ENCODE measurements at regions not wholly inside any gene's neighbourhood (a gene's known extent, or its start where the extent isn't known, plus 50 kb on each side); places are given as distances from the start of the nearest gene placed in this dataset.

DNA sequence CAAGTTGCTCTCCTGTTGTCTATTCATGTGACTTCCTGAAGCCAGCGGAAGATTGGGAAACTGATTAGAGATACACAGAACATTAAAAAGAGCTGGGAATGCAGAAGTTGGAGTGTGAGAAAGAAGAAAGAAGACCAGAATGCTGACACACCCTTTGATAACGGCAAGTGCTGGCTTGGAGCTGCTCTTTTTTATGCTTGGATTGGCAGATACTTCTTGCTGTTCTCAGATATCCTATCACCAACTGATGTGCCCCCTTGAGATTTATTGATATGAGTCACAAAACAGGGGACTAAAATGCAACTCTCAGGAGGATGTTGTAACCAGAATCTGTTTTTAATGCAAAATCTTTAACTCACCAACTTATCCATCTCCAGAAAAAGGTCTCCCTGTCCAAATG lies 56.0 kb upstream of the ASTN2 start:
- Histone ChIP-seq H3K27ac (no peak overlapping the region), H3K36me3 (no peaks in the 10 kb centered on the region), H3K9me3 (no peaks in the 10 kb centered on the region), H3K4me1 (no peaks in the 10 kb centered on the region), H3K4me3 (no peak overlapping the region), H3K27me3 (no peaks in the 10 kb centered on the region)
- TF ChIP-seq, protein P1, sequence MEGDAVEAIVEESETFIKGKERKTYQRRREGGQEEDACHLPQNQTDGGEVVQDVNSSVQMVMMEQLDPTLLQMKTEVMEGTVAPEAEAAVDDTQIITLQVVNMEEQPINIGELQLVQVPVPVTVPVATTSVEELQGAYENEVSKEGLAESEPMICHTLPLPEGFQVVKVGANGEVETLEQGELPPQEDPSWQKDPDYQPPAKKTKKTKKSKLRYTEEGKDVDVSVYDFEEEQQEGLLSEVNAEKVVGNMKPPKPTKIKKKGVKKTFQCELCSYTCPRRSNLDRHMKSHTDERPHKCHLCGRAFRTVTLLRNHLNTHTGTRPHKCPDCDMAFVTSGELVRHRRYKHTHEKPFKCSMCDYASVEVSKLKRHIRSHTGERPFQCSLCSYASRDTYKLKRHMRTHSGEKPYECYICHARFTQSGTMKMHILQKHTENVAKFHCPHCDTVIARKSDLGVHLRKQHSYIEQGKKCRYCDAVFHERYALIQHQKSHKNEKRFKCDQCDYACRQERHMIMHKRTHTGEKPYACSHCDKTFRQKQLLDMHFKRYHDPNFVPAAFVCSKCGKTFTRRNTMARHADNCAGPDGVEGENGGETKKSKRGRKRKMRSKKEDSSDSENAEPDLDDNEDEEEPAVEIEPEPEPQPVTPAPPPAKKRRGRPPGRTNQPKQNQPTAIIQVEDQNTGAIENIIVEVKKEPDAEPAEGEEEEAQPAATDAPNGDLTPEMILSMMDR (IDR thresholded peaks at IDR 0.05) = no peak
- TF ChIP-seq EP300 (IDR thresholded peaks at IDR 0.05) (no peak), POLR2A (IDR thresholded peaks at IDR 0.05) (no peak)
- DNase-seq (ENCODE audit: low spot score in 2 of 2) = no peak
- WGBS, 2 donors = 30 to 43% methylated on average over 2 of the region's 2 CpGs

DNA sequence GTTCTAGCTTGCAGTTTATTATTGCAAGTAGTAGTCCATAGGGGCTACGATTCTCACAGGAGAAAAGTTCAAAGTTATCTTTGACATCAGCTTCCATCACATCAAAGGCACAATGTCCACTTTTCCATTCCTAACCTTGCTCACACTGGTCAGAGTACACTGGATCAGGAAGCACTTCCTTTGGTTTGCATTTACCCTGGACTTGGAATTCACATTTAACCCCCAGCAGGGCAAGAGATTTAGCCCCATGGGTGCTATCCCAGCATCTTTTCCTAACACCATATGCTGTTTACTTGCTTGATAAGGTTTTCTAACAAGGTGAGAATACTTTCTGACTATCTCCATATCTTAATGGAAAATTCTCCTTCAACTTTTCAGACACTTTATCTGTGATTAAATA lies 55.6 kb upstream of the ASTN2 start:
- Histone ChIP-seq H3K27ac (no peak overlapping the region), H3K36me3 (no peaks in the 10 kb centered on the region), H3K4me3 (no peak overlapping the region), H3K27me3 (no peaks in the 10 kb centered on the region), H3K4me1 (no peaks in the 10 kb centered on the region), H3K9me3 (no peaks in the 10 kb centered on the region)
- DNase-seq (ENCODE audit: low spot score in 2 of 2) = no peak
- TF ChIP-seq EP300 (IDR thresholded peaks at IDR 0.05) (no peak), POLR2A (IDR thresholded peaks at IDR 0.05) (no peak)
- TF ChIP-seq, protein P1 (IDR thresholded peaks at IDR 0.05) = no peak
- 58 to 65% methylated on average over 1 of the region's 1 CpG for WGBS, 2 donors

DNA sequence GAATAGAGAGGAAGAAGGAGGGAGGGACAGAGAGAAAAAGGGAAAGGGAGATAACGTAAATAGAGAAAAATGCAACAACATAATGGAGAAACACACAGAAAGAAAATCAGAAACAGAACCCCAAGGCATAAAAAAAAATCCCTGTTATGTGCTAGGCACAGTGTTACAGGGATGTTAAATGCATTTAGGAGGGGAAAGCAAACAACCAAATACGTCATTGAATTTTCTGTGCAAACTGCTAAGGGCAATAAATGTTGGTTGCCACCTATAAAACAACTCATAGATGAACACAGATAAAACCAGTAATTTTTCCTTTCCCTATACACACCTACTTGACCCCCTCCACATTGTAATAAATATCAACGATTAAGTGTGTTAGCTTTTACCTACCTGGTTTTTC lies 51.3 kb upstream of the ASTN2 start:
- DNase-seq (ENCODE audit: low spot score in 2 of 2) = no peak
- H3K4me1 ChIP-seq = no peaks in the 10 kb centered on the region
- no peaks in the 10 kb centered on the region for H3K27me3 ChIP-seq
- no peak overlapping the region for H3K4me3 ChIP-seq
- H3K27ac ChIP-seq = no peak overlapping the region
- no peaks in the 10 kb centered on the region for H3K9me3 ChIP-seq
- no peaks in the 10 kb centered on the region for H3K36me3 ChIP-seq
- WGBS, 2 donors = 68% methylated on average over 3 of the region's 3 CpGs
- TF ChIP-seq POLR2A (IDR thresholded peaks at IDR 0.05) (no peak), EP300 (IDR thresholded peaks at IDR 0.05) (no peak)
- TF ChIP-seq, protein P1 (IDR thresholded peaks at IDR 0.05) = no peak

DNA sequence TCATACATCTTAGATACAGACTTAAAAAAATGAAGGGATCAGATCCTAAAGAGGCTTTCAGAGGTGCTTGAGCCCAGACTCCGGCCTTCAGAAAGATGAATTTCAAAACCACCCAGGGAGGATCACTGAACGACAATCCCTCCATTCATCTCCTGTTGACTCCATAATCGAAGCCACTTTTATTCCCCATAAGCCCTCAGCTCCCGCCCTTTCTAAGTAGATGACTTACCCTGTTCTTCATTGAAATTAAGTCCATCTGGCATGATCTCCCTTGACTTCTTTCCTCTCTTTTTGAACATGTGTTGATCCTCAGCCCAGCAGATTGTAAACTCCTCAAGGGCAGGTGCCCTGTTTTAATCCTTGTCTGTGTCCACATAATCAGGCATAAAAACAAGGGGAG lies 50.8 kb upstream of the ASTN2 start:
- TF ChIP-seq EP300 (IDR thresholded peaks at IDR 0.05) (no peak), POLR2A (IDR thresholded peaks at IDR 0.05) (no peak)
- no peaks in the 10 kb centered on the region for H3K4me1 ChIP-seq
- 37 to 48% methylated on average over 4 of the region's 4 CpGs for WGBS, 2 donors
- H3K36me3 ChIP-seq = no peaks in the 10 kb centered on the region
- H3K4me3 ChIP-seq = no peak overlapping the region
- no peaks in the 10 kb centered on the region for H3K27me3 ChIP-seq
- H3K9me3 ChIP-seq = no peaks in the 10 kb centered on the region
- no peak for DNase-seq (ENCODE audit: low spot score in 2 of 2)
- no peak overlapping the region for H3K27ac ChIP-seq

DNA sequence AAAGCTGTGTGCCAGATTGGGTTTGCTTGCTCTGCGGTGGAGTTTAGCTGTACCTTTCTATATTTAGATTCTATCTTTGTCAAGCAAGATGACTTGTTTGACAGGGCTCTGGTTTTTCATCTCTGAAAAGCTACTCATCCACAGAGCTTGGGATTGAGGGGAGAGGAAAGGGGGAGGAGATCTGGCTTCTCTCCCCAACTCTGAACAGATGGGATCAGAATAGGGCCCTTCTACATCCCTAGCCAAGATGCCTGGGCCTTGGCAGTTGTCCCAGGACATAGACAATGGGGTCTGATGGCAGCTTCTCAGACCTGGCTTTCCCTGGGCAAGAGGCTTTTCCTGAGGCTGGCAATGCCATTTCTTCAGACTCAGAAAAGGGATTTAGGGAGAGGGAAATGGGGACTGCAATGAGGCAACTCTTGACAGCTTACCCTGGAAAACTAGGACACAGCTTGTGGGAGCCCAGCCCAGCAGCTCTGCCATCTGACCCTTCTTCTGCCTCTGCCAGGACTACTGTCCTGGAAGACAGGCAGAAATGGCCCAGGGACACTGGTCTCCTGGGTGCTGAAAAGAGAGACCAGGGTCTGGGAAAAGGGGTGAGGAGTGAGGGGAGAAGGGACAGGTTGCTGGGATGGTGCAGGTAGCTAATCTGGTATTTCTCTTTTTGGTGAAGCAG lies 50.2 kb upstream of the ASTN2 start:
- Histone ChIP-seq H3K4me3 (no peak overlapping the region), H3K9me3 (no peaks in the 10 kb centered on the region), H3K27ac (no peak overlapping the region), H3K27me3 (no peaks in the 10 kb centered on the region), H3K36me3 (no peaks in the 10 kb centered on the region), H3K4me1 (no peaks in the 10 kb centered on the region)
- 14 to 55% methylated on average over 1 of the region's 1 CpG for WGBS, 2 donors
- TF ChIP-seq EP300 (IDR thresholded peaks at IDR 0.05) = no peak
- TF ChIP-seq, protein P1 (IDR thresholded peaks at IDR 0.05) = no peak
- no peak for TF ChIP-seq POLR2A (IDR thresholded peaks at IDR 0.05)
- no peak for DNase-seq (ENCODE audit: low spot score in 2 of 2)
